Loucy (cell line): ENCODE measurements at regions not wholly inside any gene's neighbourhood (a gene's known extent, or its start where the extent isn't known, plus 50 kb on each side); places are given as distances from the start of the nearest gene placed in this dataset.

Experiments used
- EZH2phosphoT487 ChIP-seq: fragments of 200-600 bp; IDR thresholded peaks from 2 replicates; pipeline ENCODE4 v1.6.1; 2018; ENCODE audit warnings: antibody characterized with exemption, mild to moderate bottlenecking, moderate library complexity, borderline replicate concordance
- TF ChIP-seq, protein P1 (sequence below): fragments of 200-600 bp; sonication (generic); conservative IDR thresholded peaks from 2 replicates; pipeline ENCODE4 v1.5.1; 2014; ENCODE audit warnings: mild to moderate bottlenecking, antibody characterized with exemption, low read length

DNA sequence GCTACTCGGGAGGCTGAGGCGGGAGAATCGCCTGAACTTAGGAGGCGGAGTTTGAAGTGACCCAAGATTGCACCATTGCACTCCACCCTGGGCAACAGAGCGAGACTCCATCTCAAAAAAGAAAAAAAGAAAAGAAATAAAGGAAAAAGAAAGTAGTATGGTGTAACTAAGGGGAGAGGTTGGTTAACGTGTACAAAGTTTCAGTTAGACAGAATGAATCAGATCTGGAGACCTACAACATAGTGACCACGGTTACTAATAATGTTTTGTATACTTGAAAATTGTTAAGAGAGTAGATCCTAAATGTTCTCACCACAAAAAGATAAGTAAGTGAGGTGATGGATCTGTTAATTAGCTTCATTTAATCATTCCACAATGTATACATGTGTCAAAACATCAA lies 1208.8 kb downstream of the VRK1 start:
- TF ChIP-seq, protein P1, sequence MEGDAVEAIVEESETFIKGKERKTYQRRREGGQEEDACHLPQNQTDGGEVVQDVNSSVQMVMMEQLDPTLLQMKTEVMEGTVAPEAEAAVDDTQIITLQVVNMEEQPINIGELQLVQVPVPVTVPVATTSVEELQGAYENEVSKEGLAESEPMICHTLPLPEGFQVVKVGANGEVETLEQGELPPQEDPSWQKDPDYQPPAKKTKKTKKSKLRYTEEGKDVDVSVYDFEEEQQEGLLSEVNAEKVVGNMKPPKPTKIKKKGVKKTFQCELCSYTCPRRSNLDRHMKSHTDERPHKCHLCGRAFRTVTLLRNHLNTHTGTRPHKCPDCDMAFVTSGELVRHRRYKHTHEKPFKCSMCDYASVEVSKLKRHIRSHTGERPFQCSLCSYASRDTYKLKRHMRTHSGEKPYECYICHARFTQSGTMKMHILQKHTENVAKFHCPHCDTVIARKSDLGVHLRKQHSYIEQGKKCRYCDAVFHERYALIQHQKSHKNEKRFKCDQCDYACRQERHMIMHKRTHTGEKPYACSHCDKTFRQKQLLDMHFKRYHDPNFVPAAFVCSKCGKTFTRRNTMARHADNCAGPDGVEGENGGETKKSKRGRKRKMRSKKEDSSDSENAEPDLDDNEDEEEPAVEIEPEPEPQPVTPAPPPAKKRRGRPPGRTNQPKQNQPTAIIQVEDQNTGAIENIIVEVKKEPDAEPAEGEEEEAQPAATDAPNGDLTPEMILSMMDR: no peak
- TF ChIP-seq EZH2phosphoT487: no peak
